GM23338 (cell line): ENCODE measurements at regions not wholly inside any gene's neighbourhood (a gene's known extent, or its start where the extent isn't known, plus 50 kb on each side); places are given as distances from the start of the nearest gene placed in this dataset.

ENCODE experiments used
- ATAC-seq: fragments of 200-7000 bp; cut with Tn5 transposase; 3 replicates; pipeline ENCODE4 v1.9.1; 2020
- DNase-seq: peaks from one replicate; pipeline ENCODE4 v3.0.0-alpha.2; 2015; ENCODE audit warnings: low spot score
- H2AFZ ChIP-seq: fragments of 200-600 bp; sonication (generic); 2 replicates; pipeline ENCODE4 v1.8.0; 2016; ENCODE audit warnings: antibody characterized with exemption, mild to moderate bottlenecking, moderate library complexity
- H3F3A ChIP-seq: fragments of 200-600 bp; sonication (generic); replicated peaks from 2 replicates; pipeline ENCODE4 v1.8.0; 2017; ENCODE audit warnings: antibody characterized with exemption, mixed run types, low read depth
- H3K27ac ChIP-seq: fragments of 200-600 bp; sonication (generic); 2 replicates; pipeline ENCODE4 v1.6.1; 2016; ENCODE audit warnings: low read depth
- H3K27me3 ChIP-seq: fragments of 200-600 bp; sonication (generic); 2 replicates; pipeline ENCODE4 v1.8.0; 2016; ENCODE audit warnings: mild to moderate bottlenecking, mixed run types, moderate library complexity; ENCODE audit not compliant: insufficient read depth
- H3K36me3 ChIP-seq: fragments of 200-600 bp; sonication (generic); 2 replicates; pipeline ENCODE4 v1.8.0; 2016; ENCODE audit warnings: mild to moderate bottlenecking; ENCODE audit not compliant: insufficient read depth
- H3K4me1 ChIP-seq: fragments of 200-600 bp; sonication (generic); 2 replicates; pipeline ENCODE4 v1.8.0; 2016; ENCODE audit warnings: mild to moderate bottlenecking, moderate library complexity; ENCODE audit not compliant: insufficient read depth
- H3K4me2 ChIP-seq: fragments of 200-600 bp; sonication (generic); 2 replicates; pipeline ENCODE4 v1.7.1; 2017; ENCODE audit warnings: mixed run types
- H3K4me3 ChIP-seq: fragments of 200-600 bp; sonication (generic); 2 replicates; pipeline ENCODE4 v1.6.1; 2016; ENCODE audit warnings: mixed run types
- H3K79me2 ChIP-seq: fragments of 200-600 bp; sonication (generic); replicated peaks from 2 replicates; pipeline ENCODE4 v1.8.0; 2017; ENCODE audit warnings: mild to moderate bottlenecking; ENCODE audit not compliant: insufficient read depth
- H3K9me2 ChIP-seq: fragments of 200-600 bp; sonication (generic); 2 replicates; pipeline ENCODE4 v1.8.0; 2017; ENCODE audit not compliant: insufficient read depth
- H4K20me1 ChIP-seq: fragments of 200-600 bp; sonication (generic); replicated peaks from 2 replicates; pipeline ENCODE4 v1.8.0; 2017; ENCODE audit warnings: mild to moderate bottlenecking; ENCODE audit not compliant: insufficient read depth
- H3K27ac Mint-ChIP-seq: 2 replicates; pipeline ENCODE4 v1.8.0; 2020; ENCODE audit warnings: inconsistent platforms, mild to moderate bottlenecking, moderate library complexity, mixed read lengths
- H3K27me3 Mint-ChIP-seq: 3 replicates; pipeline ENCODE4 v1.8.0; 2022; ENCODE audit warnings: low read depth, mild to moderate bottlenecking, moderate library complexity, mixed read lengths, inconsistent platforms; ENCODE audit not compliant: insufficient read depth, poor library complexity
- H3K36me3 Mint-ChIP-seq: 3 replicates; pipeline ENCODE4 v1.8.0; 2021; ENCODE audit warnings: low read depth, mild to moderate bottlenecking, inconsistent platforms, moderate library complexity, mixed read lengths
- H3K4me1 Mint-ChIP-seq: 3 replicates; pipeline ENCODE4 v1.8.0; 2020; ENCODE audit warnings: mild to moderate bottlenecking, inconsistent platforms, mixed read lengths
- H3K4me3 Mint-ChIP-seq: 3 replicates; pipeline ENCODE4 v1.8.0; 2021; ENCODE audit warnings: moderate library complexity, mild to moderate bottlenecking, inconsistent platforms, mixed read lengths
- H3K9me3 Mint-ChIP-seq: 3 replicates; pipeline ENCODE4 v1.8.0; 2020; ENCODE audit warnings: moderate library complexity, mild to moderate bottlenecking, inconsistent platforms, mixed read lengths
- EZH2 ChIP-seq: fragments of 200-600 bp; sonication (generic); IDR thresholded peaks from one replicate; pipeline ENCODE4 v1.8.0; 2017; ENCODE audit warnings: antibody characterized with exemption, mild to moderate bottlenecking, low read depth; ENCODE audit not compliant: unreplicated experiment
- EZH2phosphoT487 ChIP-seq: fragments of 200-600 bp; sonication (generic); IDR thresholded peaks from one replicate; pipeline ENCODE4 v1.8.1; 2018; ENCODE audit warnings: antibody characterized with exemption; ENCODE audit not compliant: unreplicated experiment
- ZNF114 ChIP-seq: fragments of 250-450 bp; sonication (Bioruptor Pico); IDR thresholded peaks from 2 replicates; pipeline ENCODE4 v1.5.0; 2020; ENCODE audit warnings: mild to moderate bottlenecking, moderate library complexity
- TF ChIP-seq, protein P1 (sequence below): fragments of 250-450 bp; sonication (Bioruptor Pico); IDR thresholded peaks from 2 replicates; pipeline ENCODE4 v1.5.0; 2020; ENCODE audit warnings: mild to moderate bottlenecking, moderate library complexity
- TF ChIP-seq, protein P2 (sequence below): IDR thresholded peaks from 2 replicates; pipeline ENCODE4 v1.6.1; 2016; ENCODE audit warnings: antibody characterized with exemption

- H3K4me3 Mint-ChIP-seq: no peak overlapping the region
- peak; percentile 1 for DNase-seq
- H3K27me3 ChIP-seq: no peaks in the 10 kb centered on the region
- H3K4me1 ChIP-seq: peaks cover 9% of the 10 kb centered on the region
- peak; percentile 71 for ATAC-seq
- no peaks in the 10 kb centered on the region for H3K79me2 ChIP-seq
- no peaks in the 10 kb centered on the region for H4K20me1 ChIP-seq
- no peak overlapping the region for H3K4me3 ChIP-seq
- H3K36me3 Mint-ChIP-seq: no peaks in the 10 kb centered on the region
- H3K27ac ChIP-seq: no peak overlapping the region
- H3K27ac Mint-ChIP-seq: no peak overlapping the region; the same call in 1 of the 2 replicates
- H3F3A ChIP-seq: no peaks in the 10 kb centered on the region
- H3K9me2 ChIP-seq: no peaks in the 10 kb centered on the region; the same call in 1 of the 2 replicates
- H3K36me3 ChIP-seq: no peaks in the 10 kb centered on the region
- no peaks in the 10 kb centered on the region for H3K9me3 Mint-ChIP-seq
- no peak for TF ChIP-seq EZH2phosphoT487
- TF ChIP-seq, protein P1, sequence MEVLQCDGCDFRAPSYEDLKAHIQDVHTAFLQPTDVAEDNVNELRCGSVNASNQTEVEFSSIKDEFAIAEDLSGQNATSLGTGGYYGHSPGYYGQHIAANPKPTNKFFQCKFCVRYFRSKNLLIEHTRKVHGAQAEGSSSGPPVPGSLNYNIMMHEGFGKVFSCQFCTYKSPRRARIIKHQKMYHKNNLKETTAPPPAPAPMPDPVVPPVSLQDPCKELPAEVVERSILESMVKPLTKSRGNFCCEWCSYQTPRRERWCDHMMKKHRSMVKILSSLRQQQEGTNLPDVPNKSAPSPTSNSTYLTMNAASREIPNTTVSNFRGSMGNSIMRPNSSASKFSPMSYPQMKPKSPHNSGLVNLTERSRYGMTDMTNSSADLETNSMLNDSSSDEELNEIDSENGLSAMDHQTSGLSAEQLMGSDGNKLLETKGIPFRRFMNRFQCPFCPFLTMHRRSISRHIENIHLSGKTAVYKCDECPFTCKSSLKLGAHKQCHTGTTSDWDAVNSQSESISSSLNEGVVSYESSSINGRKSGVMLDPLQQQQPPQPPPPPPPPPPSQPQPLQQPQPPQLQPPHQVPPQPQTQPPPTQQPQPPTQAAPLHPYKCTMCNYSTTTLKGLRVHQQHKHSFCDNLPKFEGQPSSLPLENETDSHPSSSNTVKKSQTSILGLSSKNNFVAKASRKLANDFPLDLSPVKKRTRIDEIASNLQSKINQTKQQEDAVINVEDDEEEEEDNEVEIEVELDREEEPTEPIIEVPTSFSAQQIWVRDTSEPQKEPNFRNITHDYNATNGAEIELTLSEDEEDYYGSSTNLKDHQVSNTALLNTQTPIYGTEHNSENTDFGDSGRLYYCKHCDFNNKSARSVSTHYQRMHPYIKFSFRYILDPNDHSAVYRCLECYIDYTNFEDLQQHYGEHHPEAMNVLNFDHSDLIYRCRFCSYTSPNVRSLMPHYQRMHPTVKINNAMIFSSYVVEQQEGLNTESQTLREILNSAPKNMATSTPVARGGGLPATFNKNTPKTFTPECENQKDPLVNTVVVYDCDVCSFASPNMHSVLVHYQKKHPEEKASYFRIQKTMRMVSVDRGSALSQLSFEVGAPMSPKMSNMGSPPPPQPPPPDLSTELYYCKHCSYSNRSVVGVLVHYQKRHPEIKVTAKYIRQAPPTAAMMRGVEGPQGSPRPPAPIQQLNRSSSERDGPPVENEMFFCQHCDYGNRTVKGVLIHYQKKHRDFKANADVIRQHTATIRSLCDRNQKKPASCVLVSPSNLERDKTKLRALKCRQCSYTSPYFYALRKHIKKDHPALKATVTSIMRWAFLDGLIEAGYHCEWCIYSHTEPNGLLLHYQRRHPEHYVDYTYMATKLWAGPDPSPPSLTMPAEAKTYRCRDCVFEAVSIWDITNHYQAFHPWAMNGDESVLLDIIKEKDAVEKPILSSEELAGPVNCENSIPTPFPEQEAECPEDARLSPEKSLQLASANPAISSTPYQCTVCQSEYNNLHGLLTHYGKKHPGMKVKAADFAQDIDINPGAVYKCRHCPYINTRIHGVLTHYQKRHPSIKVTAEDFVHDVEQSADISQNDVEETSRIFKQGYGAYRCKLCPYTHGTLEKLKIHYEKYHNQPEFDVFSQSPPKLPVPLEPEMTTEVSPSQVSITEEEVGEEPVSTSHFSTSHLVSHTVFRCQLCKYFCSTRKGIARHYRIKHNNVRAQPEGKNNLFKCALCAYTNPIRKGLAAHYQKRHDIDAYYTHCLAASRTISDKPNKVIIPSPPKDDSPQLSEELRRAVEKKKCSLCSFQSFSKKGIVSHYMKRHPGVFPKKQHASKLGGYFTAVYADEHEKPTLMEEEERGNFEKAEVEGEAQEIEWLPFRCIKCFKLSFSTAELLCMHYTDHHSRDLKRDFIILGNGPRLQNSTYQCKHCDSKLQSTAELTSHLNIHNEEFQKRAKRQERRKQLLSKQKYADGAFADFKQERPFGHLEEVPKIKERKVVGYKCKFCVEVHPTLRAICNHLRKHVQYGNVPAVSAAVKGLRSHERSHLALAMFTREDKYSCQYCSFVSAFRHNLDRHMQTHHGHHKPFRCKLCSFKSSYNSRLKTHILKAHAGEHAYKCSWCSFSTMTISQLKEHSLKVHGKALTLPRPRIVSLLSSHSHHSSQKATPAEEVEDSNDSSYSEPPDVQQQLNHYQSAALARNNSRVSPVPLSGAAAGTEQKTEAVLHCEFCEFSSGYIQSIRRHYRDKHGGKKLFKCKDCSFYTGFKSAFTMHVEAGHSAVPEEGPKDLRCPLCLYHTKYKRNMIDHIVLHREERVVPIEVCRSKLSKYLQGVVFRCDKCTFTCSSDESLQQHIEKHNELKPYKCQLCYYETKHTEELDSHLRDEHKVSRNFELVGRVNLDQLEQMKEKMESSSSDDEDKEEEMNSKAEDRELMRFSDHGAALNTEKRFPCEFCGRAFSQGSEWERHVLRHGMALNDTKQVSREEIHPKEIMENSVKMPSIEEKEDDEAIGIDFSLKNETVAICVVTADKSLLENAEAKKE (CRISPR knock-in tag): peak; percentile 71
- H2AFZ ChIP-seq: peak overlapping the region; percentile 19; the same call in 1 of the 2 replicates
- no peaks in the 10 kb centered on the region for H3K27me3 Mint-ChIP-seq
- no peak overlapping the region for H3K4me2 ChIP-seq
- peaks cover 14% of the 10 kb centered on the region; the same call in 2 of the 3 replicates for H3K4me1 Mint-ChIP-seq
Observed at GRCh38 chr5:8689773-8690172, 820.8 kb downstream of the MTRR start.

GRCh38 chr5:8691221-8691620 lies 822.3 kb downstream of the MTRR start:
- H3K9me3 Mint-ChIP-seq: no peaks in the 10 kb centered on the region
- no peak overlapping the region for H3K4me3 ChIP-seq
- no peaks in the 10 kb centered on the region for H3K27me3 Mint-ChIP-seq
- no peak for DNase-seq
- no peaks in the 10 kb centered on the region for H3K36me3 ChIP-seq
- no peaks in the 10 kb centered on the region for H3K79me2 ChIP-seq
- no peak overlapping the region for H3K4me2 ChIP-seq
- no peaks in the 10 kb centered on the region for H3F3A ChIP-seq
- ATAC-seq: no peak
- no peaks in the 10 kb centered on the region for H4K20me1 ChIP-seq
- no peak overlapping the region for H3K27ac ChIP-seq
- no peaks in the 10 kb centered on the region; the same call in 1 of the 2 replicates for H3K9me2 ChIP-seq
- no peaks in the 10 kb centered on the region for H3K27me3 ChIP-seq
- no peak overlapping the region for H2AFZ ChIP-seq
- no peaks in the 10 kb centered on the region for H3K36me3 Mint-ChIP-seq
- no peak overlapping the region for H3K4me3 Mint-ChIP-seq
- H3K4me1 Mint-ChIP-seq: peaks cover 14% of the 10 kb centered on the region; the same call in 2 of the 3 replicates
- peaks cover 9% of the 10 kb centered on the region for H3K4me1 ChIP-seq
- no peak overlapping the region for H3K27ac Mint-ChIP-seq
- TF ChIP-seq, protein P1 (CRISPR knock-in tag): no peak
- TF ChIP-seq, protein P2, sequence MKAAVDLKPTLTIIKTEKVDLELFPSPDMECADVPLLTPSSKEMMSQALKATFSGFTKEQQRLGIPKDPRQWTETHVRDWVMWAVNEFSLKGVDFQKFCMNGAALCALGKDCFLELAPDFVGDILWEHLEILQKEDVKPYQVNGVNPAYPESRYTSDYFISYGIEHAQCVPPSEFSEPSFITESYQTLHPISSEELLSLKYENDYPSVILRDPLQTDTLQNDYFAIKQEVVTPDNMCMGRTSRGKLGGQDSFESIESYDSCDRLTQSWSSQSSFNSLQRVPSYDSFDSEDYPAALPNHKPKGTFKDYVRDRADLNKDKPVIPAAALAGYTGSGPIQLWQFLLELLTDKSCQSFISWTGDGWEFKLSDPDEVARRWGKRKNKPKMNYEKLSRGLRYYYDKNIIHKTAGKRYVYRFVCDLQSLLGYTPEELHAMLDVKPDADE: no peak
- TF ChIP-seq EZH2 (no peak), ZNF114 (CRISPR knock-in tag) (no peak)
